ENCODE measurements at regions not wholly inside any gene's neighbourhood (a gene's known extent, or its start where the extent isn't known, plus 50 kb on each side); places are given as distances from the start of the nearest gene placed in this dataset.
"Not testable (repeated sequence)": the region's sequence is repeated elsewhere in the genome, so short reads cannot be mapped to it uniquely, and the experiment has no call there.

- H3K4me2 ChIP-seq (ENCODE audit: insufficient read depth, low read length); H3K79me2 ChIP-seq (ENCODE audit: control insufficient read depth, insufficient read depth, low read length); H4K20me1 ChIP-seq (replicated peaks; ENCODE audit: control insufficient read depth, insufficient read depth, low read length); intact Hi-C loops (cut with micrococcal nuclease); FAIRE-seq; CTCF ChIA-PET (ENCODE audit: low intra/inter-chr PET ratio); BruUV-seq (replicated peaks); POLR2A ChIA-PET; H3K36me3 ChIP-seq (ENCODE audit: control insufficient read depth, insufficient read depth, low read length); ATAC-seq; H3K9me1 ChIP-seq (ENCODE audit: control insufficient read depth, insufficient read depth, low read length); H3K4me1 ChIP-seq (replicated peaks in 1 of 2; ENCODE audit: control insufficient read depth in 2 of 2, insufficient read depth in 2 of 2, low read length in 2 of 2); H2AFZ ChIP-seq (ENCODE audit: low read depth, low read length); H3K9me3 ChIP-seq (replicated peaks; ENCODE audit: control insufficient read depth, insufficient read depth, low read depth, low read length); H3K27ac ChIP-seq (ENCODE audit: extremely low read depth, low read depth, low read length); H3K4me3 ChIP-seq; H3K27me3 ChIP-seq (ENCODE audit: control insufficient read depth in 2 of 2, insufficient read depth in 2 of 2, low read length in 2 of 2); H3K9ac ChIP-seq (ENCODE audit: insufficient read depth in 1 of 2, low read depth in 2 of 2, low read length in 2 of 2): not testable (repeated sequence)
- in situ Hi-C loops (cut with MboI), result loop anchor here (10.0 to 25.0 kb wide), 2 partner anchors 531 to 576 kb away; partner anchors contain the start of genes OR11H12 and OR11H2
- WGBS (ENCODE audit: insufficient coverage, low coverage, missing lambda C conversion rate), result under 1% methylated on average over 3 of the region's 3 CpGs
- peak in 3 of 4 experiments; percentile 1 to 2 (median 1) for DNase-seq (ENCODE audit: extremely low read depth in 1 of 4, low spot score in 3 of 4)
These were observed 213.6 kb downstream of the POTEM start for GRCh38 chr14:19180881-19181280.

- H2AFZ ChIP-seq (ENCODE audit: low read depth, low read length); DNase-seq (ENCODE audit: extremely low read depth in 1 of 4, low spot score in 3 of 4); intact Hi-C loops (cut with micrococcal nuclease); H3K4me2 ChIP-seq (ENCODE audit: insufficient read depth, low read length); H3K9me1 ChIP-seq (ENCODE audit: control insufficient read depth, insufficient read depth, low read length); BruUV-seq (replicated peaks); ATAC-seq; H3K36me3 ChIP-seq (ENCODE audit: control insufficient read depth, insufficient read depth, low read length); CTCF ChIA-PET (ENCODE audit: low intra/inter-chr PET ratio); H3K9ac ChIP-seq (ENCODE audit: insufficient read depth in 1 of 2, low read depth in 2 of 2, low read length in 2 of 2); FAIRE-seq; H3K4me1 ChIP-seq (replicated peaks in 1 of 2; ENCODE audit: control insufficient read depth in 2 of 2, insufficient read depth in 2 of 2, low read length in 2 of 2); H3K4me3 ChIP-seq; H3K27ac ChIP-seq (ENCODE audit: extremely low read depth, low read depth, low read length); POLR2A ChIA-PET; H3K9me3 ChIP-seq (replicated peaks; ENCODE audit: control insufficient read depth, insufficient read depth, low read depth, low read length); H4K20me1 ChIP-seq (replicated peaks; ENCODE audit: control insufficient read depth, insufficient read depth, low read length); H3K27me3 ChIP-seq (ENCODE audit: control insufficient read depth in 2 of 2, insufficient read depth in 2 of 2, low read length in 2 of 2); H3K79me2 ChIP-seq (ENCODE audit: control insufficient read depth, insufficient read depth, low read length): not testable (repeated sequence)
- in situ Hi-C loops (cut with MboI), result loop anchor here (25.0 kb wide), 1 partner anchor 517 kb away; the partner anchor contains the start of gene OR11H2
- WGBS (ENCODE audit: insufficient coverage, low coverage, missing lambda C conversion rate), result 0% methylated on average over 1 of the region's 4 CpGs
These were observed 227.9 kb downstream of the POTEM start for GRCh38 chr14:19195146-19195545.

- in situ Hi-C loops (cut with MboI), result loop anchor here (25.0 kb wide), 1 partner anchor 515 kb away; the partner anchor contains the start of gene OR11H2
These were observed 230.4 kb downstream of the POTEM start for GRCh38 chr14:19197488-19198234.

GRCh38 chr14:19198341-19198740 lies 231.1 kb downstream of the POTEM start:
- H4K20me1 ChIP-seq (replicated peaks; ENCODE audit: control insufficient read depth, insufficient read depth, low read length); DNase-seq (ENCODE audit: extremely low read depth in 1 of 4, low spot score in 3 of 4); H3K4me3 ChIP-seq; BruUV-seq (replicated peaks); H3K9ac ChIP-seq (ENCODE audit: insufficient read depth in 1 of 2, low read depth in 2 of 2, low read length in 2 of 2); H3K9me1 ChIP-seq (ENCODE audit: control insufficient read depth, insufficient read depth, low read length); POLR2A ChIA-PET; H3K9me3 ChIP-seq (replicated peaks; ENCODE audit: control insufficient read depth, insufficient read depth, low read depth, low read length); H3K27ac ChIP-seq (ENCODE audit: extremely low read depth, low read depth, low read length); CTCF ChIA-PET (ENCODE audit: low intra/inter-chr PET ratio); intact Hi-C loops (cut with micrococcal nuclease); FAIRE-seq; H3K79me2 ChIP-seq (ENCODE audit: control insufficient read depth, insufficient read depth, low read length); ATAC-seq; H3K4me2 ChIP-seq (ENCODE audit: insufficient read depth, low read length); H3K36me3 ChIP-seq (ENCODE audit: control insufficient read depth, insufficient read depth, low read length); H2AFZ ChIP-seq (ENCODE audit: low read depth, low read length); H3K27me3 ChIP-seq (ENCODE audit: control insufficient read depth in 2 of 2, insufficient read depth in 2 of 2, low read length in 2 of 2); H3K4me1 ChIP-seq (replicated peaks in 1 of 2; ENCODE audit: control insufficient read depth in 2 of 2, insufficient read depth in 2 of 2, low read length in 2 of 2): not testable (repeated sequence)
- in situ Hi-C loops (cut with MboI), result loop anchor here (25.0 kb wide), 1 partner anchor 514 kb away; the partner anchor contains the start of gene OR11H2
- 0% methylated on average over 1 of the region's 3 CpGs for WGBS (ENCODE audit: insufficient coverage, low coverage, missing lambda C conversion rate)

More at GRCh38 chr14:19197488-19198234, 230.4 kb downstream of the POTEM start:
- WGBS (ENCODE audit: insufficient coverage, low coverage, missing lambda C conversion rate), result 0% methylated on average over 2 of the region's 4 CpGs
- H3K9me3 ChIP-seq (replicated peaks; ENCODE audit: control insufficient read depth, insufficient read depth, low read depth, low read length); H3K9ac ChIP-seq (ENCODE audit: insufficient read depth in 1 of 2, low read depth in 2 of 2, low read length in 2 of 2); H3K4me2 ChIP-seq (ENCODE audit: insufficient read depth, low read length); POLR2A ChIA-PET; BruUV-seq (replicated peaks); FAIRE-seq; DNase-seq (ENCODE audit: extremely low read depth in 1 of 4, low spot score in 3 of 4); H3K79me2 ChIP-seq (ENCODE audit: control insufficient read depth, insufficient read depth, low read length); H4K20me1 ChIP-seq (replicated peaks; ENCODE audit: control insufficient read depth, insufficient read depth, low read length); H3K27me3 ChIP-seq (ENCODE audit: control insufficient read depth in 2 of 2, insufficient read depth in 2 of 2, low read length in 2 of 2); CTCF ChIA-PET (ENCODE audit: low intra/inter-chr PET ratio); H3K36me3 ChIP-seq (ENCODE audit: control insufficient read depth, insufficient read depth, low read length); H2AFZ ChIP-seq (ENCODE audit: low read depth, low read length); H3K4me1 ChIP-seq (replicated peaks in 1 of 2; ENCODE audit: control insufficient read depth in 2 of 2, insufficient read depth in 2 of 2, low read length in 2 of 2); H3K9me1 ChIP-seq (ENCODE audit: control insufficient read depth, insufficient read depth, low read length); ATAC-seq; intact Hi-C loops (cut with micrococcal nuclease); H3K27ac ChIP-seq (ENCODE audit: extremely low read depth, low read depth, low read length); H3K4me3 ChIP-seq: not testable (repeated sequence)
